ENCODE measurements at regions not wholly inside any gene's neighbourhood (a gene's known extent, or its start where the extent isn't known, plus 50 kb on each side); places are given as distances from the start of the nearest gene placed in this dataset.

- Mint-ChIP-seq H3K36me3 (ENCODE audit: low read depth) (no peaks in the 10 kb centered on the region), H3K4me3 (no peak overlapping the region), H3K4me1 (ENCODE audit: low read depth) (no peaks in the 10 kb centered on the region), H3K27me3 (ENCODE audit: insufficient read depth) (no peaks in the 10 kb centered on the region), H3K27ac (no peak overlapping the region), H3K9me3 (no peaks in the 10 kb centered on the region)
- no peak for DNase-seq (ENCODE audit: low spot score)
- intact Hi-C loops (cut with micrococcal nuclease) = no loop called here
Observed at GRCh38 chr7:16315280-16315679, 106.1 kb downstream of the CRPPA start.

- H3K9me3 Mint-ChIP-seq = no peaks in the 10 kb centered on the region
- no peaks in the 10 kb centered on the region for H3K4me1 Mint-ChIP-seq (ENCODE audit: low read depth)
- H3K27ac Mint-ChIP-seq = no peak overlapping the region
- DNase-seq (ENCODE audit: low spot score) = no peak
- H3K27me3 Mint-ChIP-seq (ENCODE audit: insufficient read depth) = no peaks in the 10 kb centered on the region
- H3K36me3 Mint-ChIP-seq (ENCODE audit: low read depth) = no peaks in the 10 kb centered on the region
- H3K4me3 Mint-ChIP-seq = no peak overlapping the region
- intact Hi-C loops (cut with micrococcal nuclease) = no loop called here
Observed at GRCh38 chr7:16309129-16309528, 112.2 kb downstream of the CRPPA start.

GRCh38 chr7:16301291-16301690 is 120.0 kb downstream of the CRPPA start:
- intact Hi-C loops (cut with micrococcal nuclease) = no loop called here
- H3K4me3 Mint-ChIP-seq = no peak overlapping the region
- H3K9me3 Mint-ChIP-seq = no peaks in the 10 kb centered on the region
- H3K27ac Mint-ChIP-seq = no peak overlapping the region
- H3K36me3 Mint-ChIP-seq (ENCODE audit: low read depth) = no peaks in the 10 kb centered on the region
- DNase-seq (ENCODE audit: low spot score) = no peak
- no peaks in the 10 kb centered on the region for H3K4me1 Mint-ChIP-seq (ENCODE audit: low read depth)
- no peaks in the 10 kb centered on the region for H3K27me3 Mint-ChIP-seq (ENCODE audit: insufficient read depth)

GRCh38 chr7:16300361-16300895 is 120.9 kb downstream of the CRPPA start:
- no peaks in the 10 kb centered on the region for H3K4me1 Mint-ChIP-seq (ENCODE audit: low read depth)

GRCh38 chr7:16299853-16300252 is 121.5 kb downstream of the CRPPA start:
- H3K9me3 Mint-ChIP-seq = no peaks in the 10 kb centered on the region
- intact Hi-C loops (cut with micrococcal nuclease) = loop anchor here (5.0 kb wide), 1 partner anchor 613 kb away; the partner anchor contains the start of gene MEOX2
- H3K36me3 Mint-ChIP-seq (ENCODE audit: low read depth) = no peaks in the 10 kb centered on the region
- H3K4me3 Mint-ChIP-seq = no peak overlapping the region
- H3K27me3 Mint-ChIP-seq (ENCODE audit: insufficient read depth) = no peaks in the 10 kb centered on the region
- no peak for DNase-seq (ENCODE audit: low spot score)
- no peaks in the 10 kb centered on the region for H3K4me1 Mint-ChIP-seq (ENCODE audit: low read depth)
- H3K27ac Mint-ChIP-seq = no peak overlapping the region

More at GRCh38 chr7:16300361-16300895, 120.9 kb downstream of the CRPPA start:
- DNase-seq (ENCODE audit: low spot score) = no peak
- no peaks in the 10 kb centered on the region for H3K9me3 Mint-ChIP-seq
- intact Hi-C loops (cut with micrococcal nuclease) = no loop called here
- no peaks in the 10 kb centered on the region for H3K36me3 Mint-ChIP-seq (ENCODE audit: low read depth)
- H3K27me3 Mint-ChIP-seq (ENCODE audit: insufficient read depth) = no peaks in the 10 kb centered on the region
- no peak overlapping the region for H3K27ac Mint-ChIP-seq
- H3K4me3 Mint-ChIP-seq = no peak overlapping the region

GRCh38 chr7:16298221-16298620 is 123.1 kb downstream of the CRPPA start:
- Mint-ChIP-seq H3K9me3 (no peaks in the 10 kb centered on the region), H3K4me3 (no peak overlapping the region), H3K4me1 (ENCODE audit: low read depth) (no peaks in the 10 kb centered on the region), H3K27ac (no peak overlapping the region), H3K27me3 (ENCODE audit: insufficient read depth) (no peaks in the 10 kb centered on the region), H3K36me3 (ENCODE audit: low read depth) (no peaks in the 10 kb centered on the region)
- DNase-seq (ENCODE audit: low spot score) = no peak
- intact Hi-C loops (cut with micrococcal nuclease) = loop anchor here (5.0 kb wide), 1 partner anchor 611 kb away; the partner anchor contains the start of gene MEOX2

GRCh38 chr7:16295558-16295957 is 125.8 kb downstream of the CRPPA start:
- no peak for DNase-seq (ENCODE audit: low spot score)
- H3K4me3 Mint-ChIP-seq = no peak overlapping the region

GRCh38 chr7:16293669-16294425 is 127.5 kb downstream of the CRPPA start:
- Mint-ChIP-seq H3K36me3 (ENCODE audit: low read depth) (no peaks in the 10 kb centered on the region), H3K4me1 (ENCODE audit: low read depth) (no peaks in the 10 kb centered on the region), H3K27ac (no peak overlapping the region), H3K4me3 (no peak overlapping the region), H3K9me3 (no peaks in the 10 kb centered on the region), H3K27me3 (ENCODE audit: insufficient read depth) (no peaks in the 10 kb centered on the region)
- no peak for DNase-seq (ENCODE audit: low spot score)
- intact Hi-C loops (cut with micrococcal nuclease) = no loop called here

More at GRCh38 chr7:16295558-16295957, 125.8 kb downstream of the CRPPA start:
- intact Hi-C loops (cut with micrococcal nuclease) = loop anchor here (5.0 kb wide), 1 partner anchor 608 kb away; the partner anchor contains the start of gene MEOX2
- no peak overlapping the region for H3K27ac Mint-ChIP-seq
- H3K9me3 Mint-ChIP-seq = no peaks in the 10 kb centered on the region
- H3K36me3 Mint-ChIP-seq (ENCODE audit: low read depth) = no peaks in the 10 kb centered on the region
- no peaks in the 10 kb centered on the region for H3K27me3 Mint-ChIP-seq (ENCODE audit: insufficient read depth)
- no peaks in the 10 kb centered on the region for H3K4me1 Mint-ChIP-seq (ENCODE audit: low read depth)

- H3K4me3 Mint-ChIP-seq = no peak overlapping the region
- no peaks in the 10 kb centered on the region for H3K4me1 Mint-ChIP-seq (ENCODE audit: low read depth)
- H3K9me3 Mint-ChIP-seq = no peaks in the 10 kb centered on the region
- intact Hi-C loops (cut with micrococcal nuclease) = no loop called here
- DNase-seq (ENCODE audit: low spot score) = no peak
- H3K27me3 Mint-ChIP-seq (ENCODE audit: insufficient read depth) = no peaks in the 10 kb centered on the region
- no peaks in the 10 kb centered on the region for H3K36me3 Mint-ChIP-seq (ENCODE audit: low read depth)
- no peak overlapping the region for H3K27ac Mint-ChIP-seq
Observed at GRCh38 chr7:16284581-16284980, 136.8 kb downstream of the CRPPA start.

GRCh38 chr7:16278167-16278787 is 143.1 kb downstream of the CRPPA start:
- intact Hi-C loops (cut with micrococcal nuclease) = no loop called here

GRCh38 chr7:16271990-16272665 is 149.2 kb downstream of the CRPPA start:
- Mint-ChIP-seq H3K27me3 (ENCODE audit: insufficient read depth) (peaks cover 1% of the 10 kb centered on the region), H3K36me3 (ENCODE audit: low read depth) (no peaks in the 10 kb centered on the region), H3K27ac (no peak overlapping the region), H3K4me3 (no peak overlapping the region), H3K9me3 (no peaks in the 10 kb centered on the region), H3K4me1 (ENCODE audit: low read depth) (no peaks in the 10 kb centered on the region)
- intact Hi-C loops (cut with micrococcal nuclease) = no loop called here
- no peak for DNase-seq (ENCODE audit: low spot score)

More at GRCh38 chr7:16278167-16278787, 143.1 kb downstream of the CRPPA start:
- Mint-ChIP-seq H3K4me1 (ENCODE audit: low read depth) (no peaks in the 10 kb centered on the region), H3K27me3 (ENCODE audit: insufficient read depth) (no peaks in the 10 kb centered on the region), H3K36me3 (ENCODE audit: low read depth) (no peaks in the 10 kb centered on the region), H3K27ac (no peak overlapping the region), H3K4me3 (no peak overlapping the region), H3K9me3 (no peaks in the 10 kb centered on the region)
- DNase-seq (ENCODE audit: low spot score) = no peak

- no peaks in the 10 kb centered on the region for H3K36me3 Mint-ChIP-seq (ENCODE audit: low read depth)
- no peak overlapping the region for H3K4me3 Mint-ChIP-seq
- DNase-seq (ENCODE audit: low spot score) = no peak
- no peaks in the 10 kb centered on the region for H3K9me3 Mint-ChIP-seq
- H3K27me3 Mint-ChIP-seq (ENCODE audit: insufficient read depth) = peaks cover 1% of the 10 kb centered on the region
- intact Hi-C loops (cut with micrococcal nuclease) = no loop called here
- no peak overlapping the region for H3K27ac Mint-ChIP-seq
- no peaks in the 10 kb centered on the region for H3K4me1 Mint-ChIP-seq (ENCODE audit: low read depth)
Observed at GRCh38 chr7:16271355-16271915, 149.9 kb downstream of the CRPPA start.
